MG63 (cell line): ENCODE measurements at regions not wholly inside any gene's neighbourhood (a gene's known extent, or its start where the extent isn't known, plus 50 kb on each side); places are given as distances from the start of the nearest gene placed in this dataset.

Experiments
- DNase-seq: peaks from one replicate; pipeline ENCODE4 v3.0.0-alpha.2; 2020
- H3K27me3 ChIP-seq: fragments of 250-450 bp; sonication (Bioruptor Pico); 2 replicates; pipeline ENCODE4 v1.5.1; 2020; ENCODE audit warnings: mild to moderate bottlenecking, moderate library complexity
- H3K36me3 ChIP-seq: fragments of 250-450 bp; sonication (Bioruptor Pico); 2 replicates; pipeline ENCODE4 v1.5.1; 2020; ENCODE audit warnings: mild to moderate bottlenecking, moderate library complexity
- H3K4me3 ChIP-seq: fragments of 250-450 bp; sonication (Bioruptor Pico); 2 replicates; pipeline ENCODE4 v1.5.1; 2020; ENCODE audit warnings: mild to moderate bottlenecking, moderate library complexity
- H3K9me3 ChIP-seq: fragments of 250-450 bp; sonication (Bioruptor Pico); 2 replicates; pipeline ENCODE4 v1.5.1; 2020; ENCODE audit warnings: mild to moderate bottlenecking, moderate library complexity

DNA sequence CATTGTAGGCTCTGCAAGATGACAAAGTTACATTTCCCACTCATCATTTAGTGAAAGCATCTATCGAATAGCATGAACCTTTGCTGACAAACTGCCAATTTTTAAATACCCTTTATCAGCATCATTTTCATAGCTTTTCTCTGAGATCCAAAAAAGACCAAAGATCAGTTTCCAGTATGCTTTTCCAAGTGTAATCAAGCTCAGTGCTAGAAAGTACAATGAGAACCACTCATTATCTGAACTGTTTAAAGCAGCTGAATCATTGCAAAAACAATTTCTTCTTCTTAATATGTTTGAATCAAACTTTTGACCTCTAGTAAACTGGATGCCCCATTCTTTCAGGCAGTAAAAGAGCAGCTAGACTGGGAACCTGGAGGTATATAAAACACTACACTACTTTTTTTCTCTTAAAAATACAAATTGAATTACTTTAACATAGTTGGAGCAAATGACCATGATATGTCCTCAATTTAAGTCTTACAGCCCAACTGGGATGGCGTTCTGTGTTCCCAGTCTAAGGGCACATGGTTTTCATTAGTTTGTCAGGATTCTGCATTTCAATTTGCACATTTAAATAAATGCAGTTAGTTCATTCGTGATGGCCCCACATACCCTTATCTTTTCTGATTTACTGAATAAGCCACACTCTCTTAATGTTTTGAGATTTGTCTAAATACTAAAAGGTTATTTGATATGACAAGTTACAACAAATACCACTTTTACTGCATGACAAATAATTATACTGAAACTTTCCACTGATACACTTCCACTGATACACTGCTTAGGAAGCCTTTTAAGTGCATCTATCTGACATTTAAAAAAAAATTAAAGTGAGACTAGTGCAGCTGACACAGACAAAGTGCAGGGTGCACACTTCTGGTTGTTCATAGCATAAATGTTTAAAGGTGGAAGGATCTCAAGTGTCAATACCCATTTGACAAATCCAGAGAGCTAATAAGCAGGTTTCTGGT lies 146.0 kb upstream of the FRMD4B start:
- Histone ChIP-seq H3K27me3 (no peaks in the 10 kb centered on the region), H3K4me3 (no peak overlapping the region), H3K9me3 (no peaks in the 10 kb centered on the region), H3K36me3 (no peaks in the 10 kb centered on the region)
- no peak for DNase-seq

GRCh38 chr3:69530554-69530953 lies 144.7 kb upstream of the FRMD4B start:
- Histone ChIP-seq H3K27me3 (no peaks in the 10 kb centered on the region), H3K9me3 (no peaks in the 10 kb centered on the region), H3K4me3 (no peak overlapping the region), H3K36me3 (no peaks in the 10 kb centered on the region)
- DNase-seq = no peak

- no peaks in the 10 kb centered on the region for H3K27me3 ChIP-seq
- DNase-seq = no peak
- H3K4me3 ChIP-seq = no peak overlapping the region
- H3K36me3 ChIP-seq = no peaks in the 10 kb centered on the region
- H3K9me3 ChIP-seq = no peaks in the 10 kb centered on the region
Observed at GRCh38 chr3:69527498-69527897, 141.6 kb upstream of the FRMD4B start.

GRCh38 chr3:69524816-69525215 lies 138.9 kb upstream of the FRMD4B start:
- Histone ChIP-seq H3K36me3 (no peaks in the 10 kb centered on the region), H3K27me3 (no peaks in the 10 kb centered on the region), H3K9me3 (no peaks in the 10 kb centered on the region), H3K4me3 (no peak overlapping the region)
- no peak for DNase-seq

DNA sequence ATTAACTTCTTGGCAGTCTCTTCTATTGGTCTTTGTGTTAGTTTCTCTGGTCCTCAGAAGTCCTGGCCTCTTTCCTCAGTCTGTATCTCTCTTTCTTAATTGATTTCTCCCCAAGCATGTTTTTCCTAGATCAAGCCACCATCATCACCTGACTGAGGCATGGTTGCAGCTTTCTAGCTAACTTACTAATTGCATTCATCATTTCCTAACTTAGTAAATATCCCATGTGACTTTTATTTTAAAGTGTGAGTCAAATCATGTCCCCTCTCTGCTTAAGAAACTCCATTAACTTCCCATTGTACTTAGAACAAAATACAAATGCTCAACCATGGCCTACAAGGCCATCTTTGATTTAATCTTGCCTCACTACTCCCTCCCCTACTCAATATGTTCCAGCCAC lies 135.4 kb upstream of the FRMD4B start:
- H3K4me3 ChIP-seq = no peak overlapping the region
- no peak for DNase-seq
- H3K27me3 ChIP-seq = no peaks in the 10 kb centered on the region
- no peaks in the 10 kb centered on the region for H3K36me3 ChIP-seq
- H3K9me3 ChIP-seq = no peaks in the 10 kb centered on the region

GRCh38 chr3:69511361-69511760 lies 125.5 kb upstream of the FRMD4B start:
- Histone ChIP-seq H3K27me3 (no peaks in the 10 kb centered on the region), H3K36me3 (no peaks in the 10 kb centered on the region), H3K4me3 (no peak overlapping the region), H3K9me3 (no peaks in the 10 kb centered on the region)
- DNase-seq = no peak

DNA sequence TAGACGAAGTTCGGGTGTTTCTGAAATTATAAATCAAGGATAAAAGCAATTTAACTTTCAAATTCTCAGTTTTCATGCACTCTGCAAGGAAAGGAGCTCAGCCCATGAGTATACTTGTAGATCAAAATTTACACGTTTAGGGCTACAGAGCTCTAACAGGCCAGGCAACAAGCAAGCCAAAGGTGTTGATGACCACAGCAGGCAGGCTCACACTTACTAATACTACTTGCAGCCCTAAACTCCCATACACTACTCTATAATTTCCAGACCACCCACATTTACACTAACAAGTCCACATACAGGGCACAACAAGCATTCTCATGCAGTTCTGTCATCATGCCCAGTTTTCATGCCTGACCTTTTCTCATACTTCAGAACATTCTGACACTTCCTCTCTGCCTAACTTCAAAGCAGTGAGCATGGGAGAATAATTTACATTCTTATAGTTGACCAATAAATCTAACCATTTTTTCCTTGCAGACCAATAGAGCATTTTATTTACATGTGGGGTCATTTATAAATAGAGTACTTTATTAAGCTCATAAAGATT lies 124.7 kb upstream of the FRMD4B start:
- Histone ChIP-seq H3K4me3 (no peak overlapping the region), H3K36me3 (no peaks in the 10 kb centered on the region), H3K27me3 (no peaks in the 10 kb centered on the region), H3K9me3 (no peaks in the 10 kb centered on the region)
- DNase-seq = no peak

DNA sequence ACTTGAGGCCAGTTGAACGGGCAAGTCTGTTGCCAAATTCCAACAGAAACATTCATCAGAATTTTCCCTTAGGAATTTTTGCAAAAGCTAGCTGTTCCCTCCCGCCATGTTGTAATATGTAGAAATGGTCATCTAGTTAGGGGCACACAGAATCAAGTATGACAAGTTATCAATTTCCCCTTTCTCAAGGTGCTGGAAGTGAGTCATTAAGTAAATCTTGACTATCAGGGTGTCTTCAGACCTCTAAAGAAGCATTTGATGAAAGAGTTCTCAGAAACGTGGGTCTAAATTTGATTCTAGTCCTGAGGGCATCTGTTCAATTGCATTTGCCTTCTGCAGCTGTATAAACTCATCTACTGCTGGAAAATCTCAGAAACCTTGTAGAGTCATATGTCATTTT lies 123.4 kb upstream of the FRMD4B start:
- Histone ChIP-seq H3K4me3 (no peak overlapping the region), H3K36me3 (no peaks in the 10 kb centered on the region), H3K27me3 (no peaks in the 10 kb centered on the region), H3K9me3 (no peaks in the 10 kb centered on the region)
- no peak for DNase-seq

DNA sequence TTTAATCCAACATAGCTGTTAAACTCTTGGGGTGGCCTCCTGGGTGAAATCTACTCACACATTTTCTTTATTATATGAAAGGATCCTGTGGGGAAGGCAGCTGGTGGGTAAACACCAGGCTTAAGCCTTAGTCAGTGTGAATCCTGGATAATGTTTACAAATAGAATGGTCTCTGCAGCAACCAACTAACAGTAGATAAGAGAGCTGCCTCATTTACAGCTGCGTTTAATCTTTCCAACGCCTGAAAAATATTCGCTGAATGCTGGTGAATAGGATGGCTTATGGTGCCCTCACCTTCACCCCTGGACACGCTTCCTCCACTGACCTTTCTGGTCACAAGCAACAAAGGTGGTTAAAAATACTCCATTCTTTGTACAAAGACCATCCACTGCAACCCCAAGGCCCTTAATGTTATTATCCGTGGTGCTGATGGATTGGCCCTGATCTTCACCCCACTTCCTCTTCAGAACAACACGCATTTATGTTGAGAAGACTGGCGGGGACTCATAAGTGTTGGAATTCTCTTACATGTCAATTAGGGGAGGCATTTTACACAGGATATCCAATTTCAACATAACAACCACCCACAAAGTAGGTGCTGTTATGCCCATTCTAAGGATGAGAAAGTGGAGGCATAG lies 120.0 kb upstream of the FRMD4B start:
- DNase-seq = no peak
- Histone ChIP-seq H3K36me3 (no peaks in the 10 kb centered on the region), H3K27me3 (no peaks in the 10 kb centered on the region), H3K4me3 (no peak overlapping the region), H3K9me3 (no peaks in the 10 kb centered on the region)

DNA sequence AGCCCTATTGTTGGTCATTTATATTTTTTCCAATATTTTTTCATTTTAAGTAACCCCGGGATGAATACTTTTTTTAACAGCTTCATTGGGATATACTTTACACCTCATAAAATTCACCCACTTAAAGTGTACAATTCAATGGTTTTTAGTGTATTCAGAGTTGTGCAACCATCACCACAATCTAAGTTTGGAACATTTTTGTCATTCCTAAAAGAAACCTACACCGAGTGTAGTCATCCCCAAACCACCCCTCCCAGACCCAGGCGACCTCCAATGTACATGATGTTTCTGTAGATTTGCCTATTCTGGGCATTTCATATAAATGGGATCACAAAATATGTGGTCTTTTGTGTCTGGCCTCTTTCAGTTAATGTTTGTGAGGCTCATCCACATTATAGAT lies 118.3 kb upstream of the FRMD4B start:
- Histone ChIP-seq H3K4me3 (no peak overlapping the region), H3K9me3 (no peaks in the 10 kb centered on the region), H3K36me3 (no peaks in the 10 kb centered on the region), H3K27me3 (no peaks in the 10 kb centered on the region)
- DNase-seq = no peak

GRCh38 chr3:69500604-69501003 lies 114.7 kb upstream of the FRMD4B start:
- Histone ChIP-seq H3K4me3 (no peak overlapping the region), H3K9me3 (no peaks in the 10 kb centered on the region), H3K27me3 (no peaks in the 10 kb centered on the region), H3K36me3 (no peaks in the 10 kb centered on the region)
- DNase-seq = no peak

DNA sequence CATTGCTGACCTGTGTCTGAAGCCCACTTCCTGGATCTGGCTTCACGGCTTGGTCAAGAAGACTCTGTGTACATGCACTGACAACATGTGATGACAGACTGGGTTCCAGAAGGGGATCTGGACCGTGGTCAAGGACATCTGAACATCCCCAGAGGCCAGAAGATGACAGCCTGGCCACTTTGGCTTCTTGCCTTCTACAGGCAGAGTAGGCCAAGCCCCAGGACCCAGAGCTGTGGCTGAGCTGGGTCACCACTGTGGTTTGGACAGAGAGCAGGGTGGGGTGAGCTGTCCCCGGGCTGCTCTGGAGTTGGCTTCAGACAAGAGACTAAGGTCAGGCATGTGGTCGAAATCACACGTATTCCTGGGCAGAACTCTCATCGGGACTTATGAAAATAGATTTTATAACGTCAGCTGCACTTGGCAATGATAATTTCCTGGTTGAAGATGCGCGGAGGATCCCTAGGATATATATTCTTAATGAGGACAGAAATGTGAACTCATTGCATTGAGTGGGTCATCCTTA lies 114.1 kb upstream of the FRMD4B start:
- H3K27me3 ChIP-seq = no peaks in the 10 kb centered on the region
- no peaks in the 10 kb centered on the region for H3K36me3 ChIP-seq
- no peaks in the 10 kb centered on the region for H3K9me3 ChIP-seq
- H3K4me3 ChIP-seq = no peak overlapping the region
- DNase-seq = peak; percentile 42

DNA sequence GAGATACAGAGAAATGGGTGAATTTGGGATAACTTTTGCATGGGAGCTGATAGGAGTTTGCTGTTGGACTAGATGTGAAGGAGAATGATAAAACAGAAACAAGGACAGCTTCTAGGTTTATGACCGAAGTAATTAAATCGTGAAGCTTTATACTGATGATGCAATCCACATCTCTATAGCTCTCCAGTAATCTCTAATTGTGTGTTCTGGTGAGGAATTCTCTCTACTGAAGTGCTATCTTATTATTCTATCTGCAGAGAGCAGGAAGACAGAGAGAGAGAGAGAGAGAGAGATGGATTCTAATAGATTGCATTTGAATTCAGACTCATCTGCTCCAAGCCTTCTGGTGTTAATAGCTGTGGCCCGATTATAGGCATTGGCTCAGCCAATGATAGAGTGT lies 113.5 kb upstream of the FRMD4B start:
- no peak overlapping the region for H3K4me3 ChIP-seq
- H3K9me3 ChIP-seq = no peaks in the 10 kb centered on the region
- no peak for DNase-seq
- H3K27me3 ChIP-seq = no peaks in the 10 kb centered on the region
- no peaks in the 10 kb centered on the region for H3K36me3 ChIP-seq

DNA sequence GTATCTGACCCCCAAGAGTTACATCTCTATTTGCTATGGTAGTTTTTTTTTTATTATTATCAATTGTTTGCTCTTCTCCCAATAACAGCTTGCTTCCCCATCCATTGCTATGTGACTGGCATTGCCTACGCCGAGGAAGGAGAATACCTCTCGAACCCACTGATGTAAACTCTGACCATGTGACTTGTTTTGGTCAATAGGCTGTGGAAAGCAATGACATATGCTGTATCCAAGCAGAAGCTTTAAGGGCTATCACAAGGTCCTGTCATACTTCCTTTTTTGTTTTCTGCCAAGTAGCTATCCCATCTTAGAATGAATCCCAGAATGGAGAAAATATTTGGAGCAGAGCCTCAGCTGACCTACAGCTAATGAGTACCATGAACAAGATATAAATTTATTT lies 111.0 kb upstream of the FRMD4B start:
- H3K4me3 ChIP-seq = no peak overlapping the region
- no peak for DNase-seq
- H3K9me3 ChIP-seq = no peaks in the 10 kb centered on the region
- no peaks in the 10 kb centered on the region for H3K27me3 ChIP-seq
- no peaks in the 10 kb centered on the region for H3K36me3 ChIP-seq

GRCh38 chr3:69494185-69494584 lies 108.3 kb upstream of the FRMD4B start:
- Histone ChIP-seq H3K9me3 (no peaks in the 10 kb centered on the region), H3K4me3 (no peak overlapping the region), H3K36me3 (no peaks in the 10 kb centered on the region), H3K27me3 (no peaks in the 10 kb centered on the region)
- no peak for DNase-seq

DNA sequence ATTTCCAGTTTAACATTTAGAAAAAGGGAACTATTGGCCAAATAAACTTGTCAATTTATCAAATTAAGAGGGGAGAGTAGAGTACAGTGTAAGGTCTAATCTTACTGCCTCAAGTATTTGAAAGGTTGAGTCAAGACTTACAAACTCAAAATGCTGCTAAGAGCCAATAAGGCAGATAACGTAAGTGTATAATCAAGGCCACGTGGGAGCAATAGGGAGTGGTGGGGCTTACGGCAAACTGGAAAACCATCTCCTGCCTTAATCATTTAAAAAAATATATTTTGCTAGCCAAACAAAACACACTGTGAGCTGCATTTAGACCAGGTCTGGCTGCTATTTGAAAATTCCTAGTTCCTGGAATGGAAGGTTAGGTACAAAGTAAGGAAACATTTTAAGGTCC lies 107.3 kb upstream of the FRMD4B start:
- H3K4me3 ChIP-seq = no peak overlapping the region
- H3K36me3 ChIP-seq = no peaks in the 10 kb centered on the region
- no peaks in the 10 kb centered on the region for H3K27me3 ChIP-seq
- no peaks in the 10 kb centered on the region for H3K9me3 ChIP-seq
- no peak for DNase-seq

GRCh38 chr3:69491975-69492374 lies 106.1 kb upstream of the FRMD4B start:
- DNase-seq = no peak
- H3K4me3 ChIP-seq = no peak overlapping the region
- no peaks in the 10 kb centered on the region for H3K9me3 ChIP-seq
- no peaks in the 10 kb centered on the region for H3K36me3 ChIP-seq
- no peaks in the 10 kb centered on the region for H3K27me3 ChIP-seq
